ENCODE measurements at regions not wholly inside any gene's neighbourhood (a gene's known extent, or its start where the extent isn't known, plus 50 kb on each side); places are given as distances from the start of the nearest gene placed in this dataset.
A peak's percentile ranks its signal among the peaks of the same experiment; 100 is the strongest.

DNA sequence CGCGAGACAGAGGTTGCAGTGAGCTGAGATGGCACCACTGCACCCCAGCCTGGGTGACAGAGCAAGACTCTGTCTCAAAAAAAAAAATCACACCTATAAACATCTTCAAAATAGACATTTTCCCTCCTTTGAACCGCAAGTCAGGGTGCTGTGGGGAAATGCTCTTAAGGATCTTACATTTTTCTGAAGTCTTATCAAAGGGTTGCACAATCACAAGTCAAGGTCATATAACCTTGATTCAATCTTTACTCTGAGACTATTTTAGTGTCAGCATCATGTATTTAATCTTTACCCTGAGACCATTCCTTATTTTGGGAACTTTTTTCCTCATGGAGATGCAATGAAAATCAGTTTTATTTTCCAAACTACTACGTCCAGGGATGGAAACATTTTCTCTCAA lies 62.8 kb upstream of the RANBP3L start:
- no peak overlapping the region for H4K8ac ChIP-seq (ENCODE audit: low read depth in 2 of 2, low read length in 2 of 2)
- no peaks in the 10 kb centered on the region for H3K36me3 ChIP-seq (ENCODE audit: control insufficient read depth, insufficient read depth, low read length)
- WGBS, 2 experiments (ENCODE audit: extremely low coverage in 2 of 2, insufficient read length in 1 of 2) = no CpG with 5 or more reads among the region's 4 CpGs
- no peak overlapping the region for H3K4ac ChIP-seq (ENCODE audit: low read depth, low read length)
- no peak overlapping the region for H3K9ac ChIP-seq (ENCODE audit: low read depth, low read length)
- TF ChIP-seq NFE2L2 (IDR thresholded peaks at IDR 0.05; ENCODE audit: low read depth, low read length) = no peak
- TF ChIP-seq RCOR1 (IDR thresholded peaks at IDR 0.05; ENCODE audit: insufficient replicate concordance, low read length) = no peak
- TF ChIP-seq FOS (IDR thresholded peaks at IDR 0.05; ENCODE audit: low read depth, low read length) = no peak
- no peak for TF ChIP-seq USF2 (IDR thresholded peaks at IDR 0.05; ENCODE audit: low read depth, low read length)
- no peak for TF ChIP-seq POLR2A (IDR thresholded peaks at IDR 0.05; ENCODE audit: low read depth, low read length)
- TF ChIP-seq, protein P1, sequence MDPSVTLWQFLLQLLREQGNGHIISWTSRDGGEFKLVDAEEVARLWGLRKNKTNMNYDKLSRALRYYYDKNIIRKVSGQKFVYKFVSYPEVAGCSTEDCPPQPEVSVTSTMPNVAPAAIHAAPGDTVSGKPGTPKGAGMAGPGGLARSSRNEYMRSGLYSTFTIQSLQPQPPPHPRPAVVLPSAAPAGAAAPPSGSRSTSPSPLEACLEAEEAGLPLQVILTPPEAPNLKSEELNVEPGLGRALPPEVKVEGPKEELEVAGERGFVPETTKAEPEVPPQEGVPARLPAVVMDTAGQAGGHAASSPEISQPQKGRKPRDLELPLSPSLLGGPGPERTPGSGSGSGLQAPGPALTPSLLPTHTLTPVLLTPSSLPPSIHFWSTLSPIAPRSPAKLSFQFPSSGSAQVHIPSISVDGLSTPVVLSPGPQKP (IDR thresholded peaks at IDR 0.05; ENCODE audit: borderline replicate concordance, low read depth, low read length) = no peak
- peak; percentile 45 for TF ChIP-seq CEBPB (IDR thresholded peaks at IDR 0.05; ENCODE audit: low read depth, low read length)
- no peak for TF ChIP-seq MXI1 (IDR thresholded peaks at IDR 0.05; ENCODE audit: borderline replicate concordance, low read depth, low read length)
- H3K4me1 ChIP-seq (ENCODE audit: control insufficient read depth, insufficient read depth, low read length) = no peaks in the 10 kb centered on the region
- H3K23ac ChIP-seq (ENCODE audit: low read depth, low read length) = no peak overlapping the region
- no peak overlapping the region for H3K4me2 ChIP-seq (ENCODE audit: low read depth, low read length)
- no peak overlapping the region for H4K91ac ChIP-seq (ENCODE audit: insufficient read depth, low read depth, low read length)
- H2BK20ac ChIP-seq (ENCODE audit: low read depth, low read length) = no peak overlapping the region
- H4K5ac ChIP-seq (ENCODE audit: low read depth, low read length) = no peak overlapping the region
- no peak overlapping the region for H2AK9ac ChIP-seq (replicated peaks; ENCODE audit: low read depth, low read length, poor library complexity)
- no peak overlapping the region for H3K56ac ChIP-seq (ENCODE audit: extremely low read depth, insufficient read depth, low read length)
- in situ Hi-C loops (cut with MboI; ENCODE audit: low sequenced_read_pairs) = no loop called here
- no peaks in the 10 kb centered on the region for H3K79me1 ChIP-seq (ENCODE audit: low read depth in 1 of 2, low read length in 2 of 2)
- ChIA-PET POLR2A (ENCODE audit: unreplicated experiment) (no interaction called here), CTCF (no interaction called here)
- H2BK120ac ChIP-seq (ENCODE audit: low read depth, low read length) = no peak overlapping the region
- H3K14ac ChIP-seq (replicated peaks; ENCODE audit: low read depth, low read length) = no peak overlapping the region
- no peak overlapping the region for H2AK5ac ChIP-seq (ENCODE audit: low read depth, low read length)
- H3K27me3 ChIP-seq (ENCODE audit: control insufficient read depth, insufficient read depth, low read length) = no peaks in the 10 kb centered on the region; the same call in 1 of the 2 replicates
- H4K20me1 ChIP-seq (ENCODE audit: insufficient read depth, low read length) = no peaks in the 10 kb centered on the region
- no peak overlapping the region for H3K27ac ChIP-seq (ENCODE audit: insufficient read depth, low read length)
- dilution Hi-C loops (cut with HindIII; ENCODE audit: low sequenced_read_pairs, unreplicated experiment) = no loop called here
- no peak overlapping the region for H2AFZ ChIP-seq (replicated peaks; ENCODE audit: low read length, poor library complexity)
- H3K4me3 ChIP-seq (ENCODE audit: insufficient read depth, low read depth, low read length) = no peak overlapping the region
- no peak overlapping the region for H2BK5ac ChIP-seq (ENCODE audit: low read depth, low read length, poor library complexity, severe bottlenecking)
- ATAC-seq (ENCODE audit: low read depth) = no peak
- H2BK15ac ChIP-seq (ENCODE audit: low read depth, low read length) = no peak overlapping the region
- BruUV-seq (replicated peaks) = no TSS peak
- no peak for DNase-seq
- no peak overlapping the region for H3K18ac ChIP-seq (ENCODE audit: low read depth, low read length)
- H3K9me1 ChIP-seq (ENCODE audit: insufficient read depth, low read length) = no peaks in the 10 kb centered on the region; the same call in 1 of the 2 replicates
- intact Hi-C loops (cut with micrococcal nuclease) = no loop called here
- H3K9me3 ChIP-seq (ENCODE audit: control insufficient read depth, insufficient read depth, low read length) = no peaks in the 10 kb centered on the region

All from IMR-90 (cell line).